Vagina (tissue), 2 donors: ENCODE measurements at regions not wholly inside any gene's neighbourhood (a gene's known extent, or its start where the extent isn't known, plus 50 kb on each side); places are given as distances from the start of the nearest gene placed in this dataset.

Experiments used
- DNase-seq, 2 donors: peaks; one replicate each; pipeline ENCODE4 v3.0.0-alpha.2; 2017; ENCODE audit errors: extremely low spot score in 2 of 2
- H3K27ac ChIP-seq: fragments of 200-600 bp; sonication (generic); one replicate; pipeline ENCODE4 v1.5.1; 2019
- H3K27me3 ChIP-seq: fragments of 200-600 bp; sonication (generic); one replicate; pipeline ENCODE4 v1.5.1; 2019
- H3K36me3 ChIP-seq, 2 donors: fragments of 200-600 bp; sonication (generic); one replicate each; pipeline ENCODE4 v1.5.1; 2017 to 2019
- H3K4me1 ChIP-seq: fragments of 200-600 bp; sonication (generic); one replicate; pipeline ENCODE4 v1.5.1; 2019
- H3K4me3 ChIP-seq, 2 donors: fragments of 200-600 bp; sonication (generic); 1 replicate in 1 of 2; 2 replicates in 1 of 2; pipeline ENCODE4 v1.5.1; 2016 to 2019
- H3K9me3 ChIP-seq: fragments of 200-600 bp; sonication (generic); one replicate; pipeline ENCODE4 v1.5.1; 2019
- POLR2A ChIP-seq, 2 donors: fragments of 450-650 bp; IDR thresholded peaks; one replicate each; pipeline ENCODE4 v1.6.1; 2017; ENCODE audit warnings: antibody characterized with exemption in 2 of 2, mild to moderate bottlenecking in 2 of 2, moderate library complexity in 2 of 2
- POLR2AphosphoS5 ChIP-seq, 2 donors: sonication (generic); formaldehyde crosslinking; IDR thresholded peaks; one replicate each; pipeline ENCODE4 v1.9.0; 2017; ENCODE audit warnings: antibody characterized with exemption in 2 of 2, mild to moderate bottlenecking in 2 of 2, low read depth in 1 of 2; ENCODE audit not compliant: insufficient read depth in 1 of 2
- intact Hi-C: fragments of 100-400 bp; cut with DNase I; formaldehyde crosslinking; loops from one replicate; pipeline ENCODE4 v1.15.1; 2023
- TF ChIP-seq, protein P1 (sequence below), 3 experiments: fragments of 450-650 bp in 2 of 3; fragments of 200-600 bp in 1 of 3; sonication (generic) in 1 of 3; IDR thresholded peaks; one replicate each; pipeline ENCODE4 v1.5.1; 2017 to 2019; ENCODE audit warnings: antibody characterized with exemption in 3 of 3, mild to moderate bottlenecking in 2 of 3, moderate library complexity in 2 of 3

DNA sequence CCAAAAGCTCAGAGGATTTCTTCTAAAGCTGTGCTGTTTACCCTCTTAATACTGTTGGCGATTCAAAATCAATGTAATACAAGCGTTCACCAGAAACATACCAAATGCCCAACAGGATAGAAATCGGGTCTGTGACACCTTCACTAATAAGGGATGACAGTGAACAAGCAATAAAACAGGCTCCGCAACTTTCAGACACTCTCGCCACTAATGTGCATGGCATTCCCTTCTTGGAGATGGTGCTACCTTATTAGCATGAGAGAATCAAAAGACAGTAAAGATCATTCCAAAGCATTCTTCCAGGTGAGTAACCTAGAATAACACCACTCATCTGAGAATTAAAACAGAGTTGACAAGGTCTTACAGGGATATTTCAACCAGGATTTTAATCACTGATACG lies 367.1 kb downstream of the TTLL7 start:
- H3K9me3 ChIP-seq: no peaks in the 10 kb centered on the region
- no peak for DNase-seq
- H3K4me3 ChIP-seq: no peak overlapping the region
- H3K27ac ChIP-seq: no peak overlapping the region
- H3K4me1 ChIP-seq: no peaks in the 10 kb centered on the region
- intact Hi-C loops: no loop called here
- no peak for TF ChIP-seq POLR2AphosphoS5 (IDR thresholded peaks at IDR 0.05; ENCODE audit: insufficient read depth in 1 of 2, low read depth in 1 of 2)
- TF ChIP-seq, protein P1, sequence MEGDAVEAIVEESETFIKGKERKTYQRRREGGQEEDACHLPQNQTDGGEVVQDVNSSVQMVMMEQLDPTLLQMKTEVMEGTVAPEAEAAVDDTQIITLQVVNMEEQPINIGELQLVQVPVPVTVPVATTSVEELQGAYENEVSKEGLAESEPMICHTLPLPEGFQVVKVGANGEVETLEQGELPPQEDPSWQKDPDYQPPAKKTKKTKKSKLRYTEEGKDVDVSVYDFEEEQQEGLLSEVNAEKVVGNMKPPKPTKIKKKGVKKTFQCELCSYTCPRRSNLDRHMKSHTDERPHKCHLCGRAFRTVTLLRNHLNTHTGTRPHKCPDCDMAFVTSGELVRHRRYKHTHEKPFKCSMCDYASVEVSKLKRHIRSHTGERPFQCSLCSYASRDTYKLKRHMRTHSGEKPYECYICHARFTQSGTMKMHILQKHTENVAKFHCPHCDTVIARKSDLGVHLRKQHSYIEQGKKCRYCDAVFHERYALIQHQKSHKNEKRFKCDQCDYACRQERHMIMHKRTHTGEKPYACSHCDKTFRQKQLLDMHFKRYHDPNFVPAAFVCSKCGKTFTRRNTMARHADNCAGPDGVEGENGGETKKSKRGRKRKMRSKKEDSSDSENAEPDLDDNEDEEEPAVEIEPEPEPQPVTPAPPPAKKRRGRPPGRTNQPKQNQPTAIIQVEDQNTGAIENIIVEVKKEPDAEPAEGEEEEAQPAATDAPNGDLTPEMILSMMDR (IDR thresholded peaks at IDR 0.05): no peak
- no peak for TF ChIP-seq POLR2A (IDR thresholded peaks at IDR 0.05)
- no peaks in the 10 kb centered on the region for H3K36me3 ChIP-seq
- no peaks in the 10 kb centered on the region for H3K27me3 ChIP-seq

DNA sequence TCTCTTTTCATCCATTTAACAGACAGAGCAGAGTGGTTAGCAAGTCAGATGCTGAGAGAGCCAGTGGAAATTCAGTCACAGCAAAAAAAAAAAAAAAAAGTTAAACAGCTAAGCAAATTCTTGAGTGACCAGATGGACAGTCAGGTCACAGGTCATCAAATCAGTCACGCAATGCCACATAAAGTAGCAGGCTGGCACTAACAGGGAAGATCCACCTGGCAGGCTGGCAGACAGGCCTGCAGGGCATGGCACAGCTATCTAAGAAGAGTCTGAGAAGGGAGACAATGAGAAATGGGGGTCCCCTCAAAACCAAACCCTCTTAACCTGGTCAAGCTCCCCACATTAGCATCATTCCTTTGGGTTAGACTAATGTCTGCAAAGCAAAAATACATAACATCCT lies 371.9 kb downstream of the TTLL7 start:
- intact Hi-C loops: no loop called here

DNA sequence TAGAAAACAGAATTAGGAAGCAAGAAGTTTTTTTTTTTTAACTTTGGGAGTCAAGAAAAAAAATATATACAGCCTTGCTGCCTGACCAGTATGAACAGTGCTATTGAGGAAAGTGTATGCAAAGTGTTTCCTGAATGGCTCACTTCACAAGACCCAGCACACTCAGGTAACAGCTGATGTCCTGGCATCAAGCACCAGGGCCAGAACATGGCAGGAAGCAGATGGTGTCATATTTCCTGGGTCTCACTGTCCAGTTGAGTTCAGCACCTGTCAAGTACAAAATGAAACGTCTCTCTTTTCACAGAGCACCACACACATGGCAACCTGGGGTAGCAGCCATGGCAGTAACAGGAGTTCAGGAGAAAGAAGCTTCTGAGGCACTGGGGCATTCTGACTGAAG lies 372.3 kb downstream of the TTLL7 start:
- intact Hi-C loops: no loop called here

More for the DNA sequence above, 371.9 kb downstream of the TTLL7 start:
- no peaks in the 10 kb centered on the region for H3K4me1 ChIP-seq
- DNase-seq: no peak
- no peak overlapping the region for H3K4me3 ChIP-seq
- H3K36me3 ChIP-seq: no peaks in the 10 kb centered on the region
- TF ChIP-seq POLR2AphosphoS5 (IDR thresholded peaks at IDR 0.05; ENCODE audit: insufficient read depth in 1 of 2, low read depth in 1 of 2): no peak
- TF ChIP-seq, protein P1 (IDR thresholded peaks at IDR 0.05): no peak
- no peak for TF ChIP-seq POLR2A (IDR thresholded peaks at IDR 0.05)
- H3K9me3 ChIP-seq: no peaks in the 10 kb centered on the region
- no peaks in the 10 kb centered on the region for H3K27me3 ChIP-seq
- H3K27ac ChIP-seq: no peak overlapping the region

DNA sequence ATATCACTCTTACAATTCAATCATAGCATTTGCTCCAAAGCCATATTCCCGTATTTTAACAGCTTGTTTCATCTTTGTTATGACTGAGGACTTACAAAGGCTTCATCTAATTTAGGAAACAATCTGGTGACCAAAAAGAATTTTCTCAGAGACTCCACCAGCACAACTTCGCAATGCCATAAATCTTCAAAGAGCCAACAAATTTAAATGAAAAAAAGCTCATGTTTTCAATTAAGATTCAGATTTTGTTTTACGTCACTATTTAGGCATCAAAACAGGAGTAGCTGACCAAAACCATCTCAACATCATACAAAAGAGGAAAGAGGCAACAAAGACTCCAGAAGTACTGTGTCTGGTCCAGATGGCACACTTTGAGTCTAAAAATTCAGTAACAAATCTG lies 373.3 kb downstream of the TTLL7 start:
- H3K27ac ChIP-seq: no peak overlapping the region
- no peaks in the 10 kb centered on the region for H3K4me1 ChIP-seq
- DNase-seq: no peak
- H3K36me3 ChIP-seq: no peaks in the 10 kb centered on the region
- no peaks in the 10 kb centered on the region for H3K27me3 ChIP-seq
- intact Hi-C loops: no loop called here
- TF ChIP-seq, protein P1 (IDR thresholded peaks at IDR 0.05): no peak
- TF ChIP-seq POLR2A (IDR thresholded peaks at IDR 0.05): no peak
- no peak for TF ChIP-seq POLR2AphosphoS5 (IDR thresholded peaks at IDR 0.05; ENCODE audit: insufficient read depth in 1 of 2, low read depth in 1 of 2)
- H3K9me3 ChIP-seq: no peaks in the 10 kb centered on the region
- no peak overlapping the region for H3K4me3 ChIP-seq

More for the DNA sequence above, 372.3 kb downstream of the TTLL7 start:
- H3K27ac ChIP-seq: no peak overlapping the region
- no peaks in the 10 kb centered on the region for H3K36me3 ChIP-seq
- no peak for TF ChIP-seq POLR2A (IDR thresholded peaks at IDR 0.05)
- DNase-seq: no peak
- H3K27me3 ChIP-seq: no peaks in the 10 kb centered on the region
- no peak overlapping the region for H3K4me3 ChIP-seq
- no peaks in the 10 kb centered on the region for H3K9me3 ChIP-seq
- H3K4me1 ChIP-seq: no peaks in the 10 kb centered on the region

DNA sequence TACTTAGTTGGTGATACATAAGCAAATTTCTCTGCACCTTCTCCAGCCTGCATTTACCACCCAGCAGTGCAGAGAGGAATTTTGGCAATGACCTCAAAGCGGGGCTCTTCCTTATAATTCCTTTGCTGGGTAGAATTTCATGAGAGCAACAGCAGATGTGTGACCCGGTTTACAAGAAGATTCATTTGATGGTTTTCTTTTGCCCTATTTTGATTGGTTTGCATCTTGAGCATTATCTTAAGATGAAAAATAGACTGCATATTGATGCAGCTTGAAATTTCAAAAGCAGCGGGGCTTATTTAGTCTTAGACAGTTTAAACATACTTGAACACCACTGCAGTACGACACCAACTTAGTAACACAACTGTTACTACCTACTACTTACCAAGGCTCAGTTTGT lies 378.9 kb downstream of the TTLL7 start:
- H3K9me3 ChIP-seq: no peaks in the 10 kb centered on the region
- no peak overlapping the region for H3K27ac ChIP-seq
- intact Hi-C loops: no loop called here
- no peaks in the 10 kb centered on the region for H3K4me1 ChIP-seq
- no peak overlapping the region for H3K4me3 ChIP-seq
- H3K27me3 ChIP-seq: no peaks in the 10 kb centered on the region
- no peaks in the 10 kb centered on the region for H3K36me3 ChIP-seq
- TF ChIP-seq POLR2A (IDR thresholded peaks at IDR 0.05) (no peak), POLR2AphosphoS5 (IDR thresholded peaks at IDR 0.05; ENCODE audit: insufficient read depth in 1 of 2, low read depth in 1 of 2) (no peak)
- TF ChIP-seq, protein P1 (IDR thresholded peaks at IDR 0.05): no peak
- DNase-seq: no peak
